HCT116 (cell line): ENCODE measurements at regions not wholly inside any gene's neighbourhood (a gene's known extent, or its start where the extent isn't known, plus 50 kb on each side); places are given as distances from the start of the nearest gene placed in this dataset.

Source experiments
- ATAC-seq: fragments of 200-7000 bp; cut with Tn5 transposase; 2 replicates; pipeline ENCODE4 v1.9.1; 2020; ENCODE audit warnings: mild to moderate bottlenecking, moderate library complexity
- BruUV-seq: library from RNA; stranded (reverse); fragments of 400-500 nt; replicated peaks from 2 replicates; lab custom pipeline; 2021; lab: Mats Ljungman, UMichigan
- CTCF ChIA-PET: fragments of 300-600 bp; sonication (Branson Sonifier 250); formaldehyde crosslinking; loops from one replicate; lab custom pipeline; 2021; ENCODE audit warnings: antibody characterized with exemption; lab: Charles Lee
- POLR2A ChIA-PET: fragments of 300-600, 350-600 bp; sonication (Branson Sonifier 250); formaldehyde crosslinking; loops from one replicate; lab custom pipeline; 2021; ENCODE audit warnings: antibody characterized with exemption; lab: Charles Lee
- RAD21 ChIA-PET, 2 experiments: fragments of 300-600 bp; sonication (Branson Sonifier 250); formaldehyde crosslinking; loops; one replicate each; lab custom pipeline; 2023; ENCODE audit warnings: low total read pairs in 2 of 2; ENCODE audit not compliant: uncharacterized antibody in 2 of 2, unreplicated experiment in 2 of 2, low non-redundant PET in 1 of 2; lab: Charles Lee
- DNase-seq: peaks from one replicate; pipeline ENCODE4 v3.0.0-alpha.2; 2010; ENCODE audit warnings: low read depth, low spot score
- H2AFZ ChIP-seq: fragments of 200-600 bp; shearing (Covaris generic), sonication (generic); 2 replicates; pipeline ENCODE4 v1.6.1; 2017; ENCODE audit warnings: low read depth, mixed run types, mixed read lengths, antibody characterized with exemption, low read length; ENCODE audit not compliant: poor library complexity, severe bottlenecking
- H3K27ac ChIP-seq: 2 replicates; pipeline ENCODE4 v1.5.1; 2012; ENCODE audit warnings: low read depth, low read length
- H3K27me3 ChIP-seq: fragments of 200-600 bp; sonication (generic); 2 replicates; pipeline ENCODE4 v1.6.1; 2016; ENCODE audit warnings: mixed run types, low read length, mixed read lengths; ENCODE audit not compliant: insufficient read depth
- H3K36me3 ChIP-seq, 2 experiments: fragments of 200-500 bp in 1 of 2; fragments of 200-600 bp in 1 of 2; sonication (Bioruptor generic) in 1 of 2; sonication (generic) in 1 of 2; 2 replicates each; pipeline versions ENCODE4 v1.5.1 to v1.6.1; 2014 to 2016; ENCODE audit warnings: low read length in 2 of 2, inconsistent platforms in 1 of 2, mixed read lengths in 1 of 2, mixed run types in 1 of 2; ENCODE audit not compliant: insufficient read depth in 2 of 2, control insufficient read depth in 1 of 2
- H3K4me1 ChIP-seq, 2 experiments: fragments of 200-600 bp in 1 of 2; sonication (generic) in 1 of 2; 2 replicates each; pipeline versions ENCODE4 v1.5.1 to v1.6.1; 2012 to 2017; ENCODE audit warnings: low read length in 2 of 2, inconsistent platforms in 1 of 2, mild to moderate bottlenecking in 1 of 2, mixed read lengths in 1 of 2, mixed run types in 1 of 2, moderate library complexity in 1 of 2; ENCODE audit not compliant: insufficient read depth in 2 of 2, control insufficient read depth in 1 of 2
- H3K4me2 ChIP-seq: fragments of 200-600 bp; sonication (generic); 2 replicates; pipeline ENCODE4 v1.6.1; 2017; ENCODE audit warnings: mixed run types, low read length, mixed read lengths
- H3K4me3 ChIP-seq, 2 experiments: fragments of 200-600 bp in 1 of 2; sonication (generic) in 1 of 2; replicated peaks in 1 of 2; 2 replicates each; pipeline ENCODE4 v1.5.1; 2011 to 2016; ENCODE audit warnings: low read length in 2 of 2, control low read depth in 1 of 2, low read depth in 1 of 2, mild to moderate bottlenecking in 1 of 2, mixed read lengths in 1 of 2, mixed run types in 1 of 2
- H3K79me2 ChIP-seq: fragments of 200-600 bp; sonication (generic); 2 replicates; pipeline ENCODE4 v1.6.1; 2017; ENCODE audit warnings: mild to moderate bottlenecking, mixed run types, low read length, moderate library complexity, mixed read lengths; ENCODE audit not compliant: insufficient read depth
- H3K9ac ChIP-seq: fragments of 200-600 bp; sonication (generic); 2 replicates; pipeline ENCODE4 v1.6.1; 2016; ENCODE audit warnings: low read length, mixed read lengths
- H3K9me2 ChIP-seq: fragments of 200-600 bp; sonication (generic), shearing (Covaris generic); 2 replicates; pipeline ENCODE4 v1.6.1; 2017; ENCODE audit warnings: mixed run types, mild to moderate bottlenecking, moderate library complexity; ENCODE audit not compliant: insufficient read depth
- H3K9me3 ChIP-seq, 2 experiments: fragments of 200-500 bp in 1 of 2; fragments of 200-600 bp in 1 of 2; sonication (Bioruptor generic) in 1 of 2; sonication (generic) in 1 of 2; 2 replicates each; pipeline ENCODE4 v1.6.1; 2014 to 2017; ENCODE audit warnings: low read length in 2 of 2, mixed read lengths in 2 of 2, inconsistent platforms in 1 of 2, low read depth in 1 of 2, mild to moderate bottlenecking in 1 of 2, mixed run types in 1 of 2, moderate library complexity in 1 of 2; ENCODE audit not compliant: control insufficient read depth in 1 of 2, insufficient read depth in 1 of 2
- H4K20me1 ChIP-seq: fragments of 200-600 bp; sonication (generic), shearing (Covaris generic); 2 replicates; pipeline ENCODE4 v1.6.1; 2017; ENCODE audit warnings: mixed run types, mild to moderate bottlenecking, moderate library complexity; ENCODE audit not compliant: insufficient read depth
- CBX3 ChIP-seq: IDR thresholded peaks from 2 replicates; pipeline ENCODE4 v1.6.1; 2012; ENCODE audit warnings: low read depth
- CEBPB ChIP-seq: IDR thresholded peaks from 2 replicates; pipeline ENCODE4 v1.6.1; 2012; ENCODE audit warnings: low read depth
- EZH2 ChIP-seq: fragments of 200-600 bp; sonication (generic); IDR thresholded peaks from 2 replicates; pipeline ENCODE4 v1.6.1; 2017; ENCODE audit warnings: antibody characterized with exemption, mixed run types
- EZH2phosphoT487 ChIP-seq: fragments of 200-600 bp; IDR thresholded peaks from 2 replicates; pipeline ENCODE4 v1.6.1; 2018; ENCODE audit warnings: antibody characterized with exemption, borderline replicate concordance
- SIN3A ChIP-seq: IDR thresholded peaks from 2 replicates; pipeline ENCODE4 v1.6.1; 2012; ENCODE audit warnings: low read depth
- TCF7L2 ChIP-seq: IDR thresholded peaks from 2 replicates; pipeline ENCODE4 v1.7.0; 2011; ENCODE audit warnings: borderline replicate concordance, inconsistent platforms; ENCODE audit not compliant: insufficient read depth, insufficient read length; ENCODE audit errors: extremely low read depth
- intact Hi-C: fragments of 100-400 bp; cut with micrococcal nuclease; formaldehyde crosslinking; loops from 2 replicates; pipeline ENCODE4 v1.10.0; 2022
- TF ChIP-seq, protein P1 (sequence below): IDR thresholded peaks from 2 replicates; pipeline ENCODE4 v1.6.1; 2012
- TF ChIP-seq, protein P2 (sequence below): IDR thresholded peaks from 2 replicates; pipeline ENCODE4 v1.6.1; 2011; ENCODE audit warnings: mild to moderate bottlenecking, low read length, moderate library complexity; ENCODE audit not compliant: insufficient replicate concordance; ENCODE audit errors: extremely low read depth

- TF ChIP-seq CEBPB (no peak), EZH2phosphoT487 (no peak), CBX3 (no peak), EZH2 (no peak)
- TF ChIP-seq, protein P1, sequence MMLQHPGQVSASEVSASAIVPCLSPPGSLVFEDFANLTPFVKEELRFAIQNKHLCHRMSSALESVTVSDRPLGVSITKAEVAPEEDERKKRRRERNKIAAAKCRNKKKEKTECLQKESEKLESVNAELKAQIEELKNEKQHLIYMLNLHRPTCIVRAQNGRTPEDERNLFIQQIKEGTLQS = no peak
- RAD21 ChIA-PET = no interaction called here
Observed at GRCh38 chr3:24907106-24907505, 412.5 kb upstream of the THRB start.

GRCh38 chr3:24911076-24911475 is 416.4 kb upstream of the THRB start:
- no peak for DNase-seq
- ChIA-PET POLR2A (no interaction called here), CTCF (no interaction called here), RAD21 (no interaction called here)
- Histone ChIP-seq H3K9ac (no peak overlapping the region), H3K4me3 (no peak overlapping the region), H3K36me3 (no peaks in the 10 kb centered on the region), H3K9me2 (no peaks in the 10 kb centered on the region), H3K79me2 (no peaks in the 10 kb centered on the region), H3K27ac (no peak overlapping the region), H3K9me3 (no peaks in the 10 kb centered on the region), H3K4me1 (no peaks in the 10 kb centered on the region), H2AFZ (no peak overlapping the region), H3K4me2 (no peak overlapping the region), H3K27me3 (peaks cover 28% of the 10 kb centered on the region), H4K20me1 (no peaks in the 10 kb centered on the region)
- no peak for ATAC-seq
- intact Hi-C loops = no loop called here
- BruUV-seq = no TSS peak
- TF ChIP-seq, protein P1 = no peak
- TF ChIP-seq SIN3A = no peak
- TF ChIP-seq, protein P2, sequence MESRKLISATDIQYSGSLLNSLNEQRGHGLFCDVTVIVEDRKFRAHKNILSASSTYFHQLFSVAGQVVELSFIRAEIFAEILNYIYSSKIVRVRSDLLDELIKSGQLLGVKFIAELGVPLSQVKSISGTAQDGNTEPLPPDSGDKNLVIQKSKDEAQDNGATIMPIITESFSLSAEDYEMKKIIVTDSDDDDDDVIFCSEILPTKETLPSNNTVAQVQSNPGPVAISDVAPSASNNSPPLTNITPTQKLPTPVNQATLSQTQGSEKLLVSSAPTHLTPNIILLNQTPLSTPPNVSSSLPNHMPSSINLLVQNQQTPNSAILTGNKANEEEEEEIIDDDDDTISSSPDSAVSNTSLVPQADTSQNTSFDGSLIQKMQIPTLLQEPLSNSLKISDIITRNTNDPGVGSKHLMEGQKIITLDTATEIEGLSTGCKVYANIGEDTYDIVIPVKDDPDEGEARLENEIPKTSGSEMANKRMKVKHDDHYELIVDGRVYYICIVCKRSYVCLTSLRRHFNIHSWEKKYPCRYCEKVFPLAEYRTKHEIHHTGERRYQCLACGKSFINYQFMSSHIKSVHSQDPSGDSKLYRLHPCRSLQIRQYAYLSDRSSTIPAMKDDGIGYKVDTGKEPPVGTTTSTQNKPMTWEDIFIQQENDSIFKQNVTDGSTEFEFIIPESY = no peak
- TF ChIP-seq TCF7L2 = no peak
- no peak for TF ChIP-seq CEBPB

More at GRCh38 chr3:24907106-24907505, 412.5 kb upstream of the THRB start:
- CTCF ChIA-PET = no interaction called here
- no peak for ATAC-seq
- Histone ChIP-seq H2AFZ (no peak overlapping the region), H3K4me1 (no peaks in the 10 kb centered on the region), H3K79me2 (no peaks in the 10 kb centered on the region), H3K4me2 (no peak overlapping the region), H3K9me2 (no peaks in the 10 kb centered on the region), H3K9ac (no peak overlapping the region), H3K4me3 (no peak overlapping the region), H4K20me1 (no peaks in the 10 kb centered on the region), H3K36me3 (no peaks in the 10 kb centered on the region), H3K27ac (no peak overlapping the region), H3K27me3 (peaks cover 24% of the 10 kb centered on the region), H3K9me3 (no peaks in the 10 kb centered on the region)
- POLR2A ChIA-PET = no interaction called here
- BruUV-seq = no TSS peak
- DNase-seq = no peak
- intact Hi-C loops = no loop called here
